ENCODE measurements at regions not wholly inside any gene's neighbourhood (a gene's known extent, or its start where the extent isn't known, plus 50 kb on each side); places are given as distances from the start of the nearest gene placed in this dataset.

DNA sequence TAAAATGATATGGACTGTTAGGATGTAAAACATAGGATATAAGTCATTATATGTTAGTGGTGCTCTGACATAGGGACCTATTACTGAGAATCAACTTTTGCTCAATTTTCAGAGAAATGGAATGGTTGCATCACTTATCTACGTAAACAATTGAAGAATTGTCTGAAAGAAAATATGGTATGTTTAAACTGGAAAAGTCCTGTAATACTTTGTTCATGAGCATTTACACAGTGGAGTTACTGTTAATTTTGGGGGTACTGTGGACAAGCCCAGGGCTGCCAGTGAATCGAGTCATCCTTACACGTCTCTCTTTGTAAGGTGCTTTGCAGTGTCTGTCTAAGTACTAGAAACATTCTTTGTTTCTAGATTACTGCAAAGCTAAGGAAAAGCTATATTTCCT, 152.0 kb downstream of the ZNF22 start:
- TF ChIP-seq, protein P1, sequence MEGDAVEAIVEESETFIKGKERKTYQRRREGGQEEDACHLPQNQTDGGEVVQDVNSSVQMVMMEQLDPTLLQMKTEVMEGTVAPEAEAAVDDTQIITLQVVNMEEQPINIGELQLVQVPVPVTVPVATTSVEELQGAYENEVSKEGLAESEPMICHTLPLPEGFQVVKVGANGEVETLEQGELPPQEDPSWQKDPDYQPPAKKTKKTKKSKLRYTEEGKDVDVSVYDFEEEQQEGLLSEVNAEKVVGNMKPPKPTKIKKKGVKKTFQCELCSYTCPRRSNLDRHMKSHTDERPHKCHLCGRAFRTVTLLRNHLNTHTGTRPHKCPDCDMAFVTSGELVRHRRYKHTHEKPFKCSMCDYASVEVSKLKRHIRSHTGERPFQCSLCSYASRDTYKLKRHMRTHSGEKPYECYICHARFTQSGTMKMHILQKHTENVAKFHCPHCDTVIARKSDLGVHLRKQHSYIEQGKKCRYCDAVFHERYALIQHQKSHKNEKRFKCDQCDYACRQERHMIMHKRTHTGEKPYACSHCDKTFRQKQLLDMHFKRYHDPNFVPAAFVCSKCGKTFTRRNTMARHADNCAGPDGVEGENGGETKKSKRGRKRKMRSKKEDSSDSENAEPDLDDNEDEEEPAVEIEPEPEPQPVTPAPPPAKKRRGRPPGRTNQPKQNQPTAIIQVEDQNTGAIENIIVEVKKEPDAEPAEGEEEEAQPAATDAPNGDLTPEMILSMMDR (IDR thresholded peaks at IDR 0.05; ENCODE audit: insufficient read depth, low read length) = no peak
- TF ChIP-seq POLR2AphosphoS5 (IDR thresholded peaks at IDR 0.05; ENCODE audit: low read depth) (no peak), GABPA (IDR thresholded peaks at IDR 0.05; ENCODE audit: low read depth) (no peak)
- TF ChIP-seq, protein P2, sequence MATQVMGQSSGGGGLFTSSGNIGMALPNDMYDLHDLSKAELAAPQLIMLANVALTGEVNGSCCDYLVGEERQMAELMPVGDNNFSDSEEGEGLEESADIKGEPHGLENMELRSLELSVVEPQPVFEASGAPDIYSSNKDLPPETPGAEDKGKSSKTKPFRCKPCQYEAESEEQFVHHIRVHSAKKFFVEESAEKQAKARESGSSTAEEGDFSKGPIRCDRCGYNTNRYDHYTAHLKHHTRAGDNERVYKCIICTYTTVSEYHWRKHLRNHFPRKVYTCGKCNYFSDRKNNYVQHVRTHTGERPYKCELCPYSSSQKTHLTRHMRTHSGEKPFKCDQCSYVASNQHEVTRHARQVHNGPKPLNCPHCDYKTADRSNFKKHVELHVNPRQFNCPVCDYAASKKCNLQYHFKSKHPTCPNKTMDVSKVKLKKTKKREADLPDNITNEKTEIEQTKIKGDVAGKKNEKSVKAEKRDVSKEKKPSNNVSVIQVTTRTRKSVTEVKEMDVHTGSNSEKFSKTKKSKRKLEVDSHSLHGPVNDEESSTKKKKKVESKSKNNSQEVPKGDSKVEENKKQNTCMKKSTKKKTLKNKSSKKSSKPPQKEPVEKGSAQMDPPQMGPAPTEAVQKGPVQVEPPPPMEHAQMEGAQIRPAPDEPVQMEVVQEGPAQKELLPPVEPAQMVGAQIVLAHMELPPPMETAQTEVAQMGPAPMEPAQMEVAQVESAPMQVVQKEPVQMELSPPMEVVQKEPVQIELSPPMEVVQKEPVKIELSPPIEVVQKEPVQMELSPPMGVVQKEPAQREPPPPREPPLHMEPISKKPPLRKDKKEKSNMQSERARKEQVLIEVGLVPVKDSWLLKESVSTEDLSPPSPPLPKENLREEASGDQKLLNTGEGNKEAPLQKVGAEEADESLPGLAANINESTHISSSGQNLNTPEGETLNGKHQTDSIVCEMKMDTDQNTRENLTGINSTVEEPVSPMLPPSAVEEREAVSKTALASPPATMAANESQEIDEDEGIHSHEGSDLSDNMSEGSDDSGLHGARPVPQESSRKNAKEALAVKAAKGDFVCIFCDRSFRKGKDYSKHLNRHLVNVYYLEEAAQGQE (IDR thresholded peaks at IDR 0.05; ENCODE audit: insufficient replicate concordance, low read depth) = no peak

Data from HL-60 (cell line).